ENCODE measurements at regions not wholly inside any gene's neighbourhood (a gene's known extent, or its start where the extent isn't known, plus 50 kb on each side); places are given as distances from the start of the nearest gene placed in this dataset.

GRCh38 chr5:118040496-118040895 is 947.9 kb downstream of the DTWD2 start:
- TF ChIP-seq CTCF (conservative IDR thresholded peaks at IDR 0.05) = no peak
- TF ChIP-seq EZH2 (IDR thresholded peaks at IDR 0.05; ENCODE audit: low read depth) = no peak
